HL-60 (cell line): ENCODE measurements at regions not wholly inside any gene's neighbourhood (a gene's known extent, or its start where the extent isn't known, plus 50 kb on each side); places are given as distances from the start of the nearest gene placed in this dataset.

Experiments
- DNase-seq, 2 experiments: peaks; one replicate each; pipeline ENCODE4 v3.0.0-alpha.2; 2010 to 2020; ENCODE audit warnings: low read depth in 1 of 2, low spot score in 1 of 2
- H3K27ac ChIP-seq: fragments of 250-450 bp; sonication (Bioruptor Pico); replicated peaks from 2 replicates; pipeline ENCODE4 v1.5.1; 2020; ENCODE audit warnings: mild to moderate bottlenecking, moderate library complexity
- H3K27me3 ChIP-seq: fragments of 250-450 bp; sonication (Bioruptor Pico); 2 replicates; pipeline ENCODE4 v1.5.1; 2021; ENCODE audit warnings: mild to moderate bottlenecking, moderate library complexity; ENCODE audit not compliant: insufficient read depth, poor library complexity, severe bottlenecking
- H3K4me3 ChIP-seq: replicated peaks from 2 replicates; pipeline ENCODE4 v1.5.1; 2011; ENCODE audit warnings: mild to moderate bottlenecking, control low read depth, low read length; ENCODE audit not compliant: insufficient read depth
- CTCF ChIP-seq: IDR thresholded peaks from one replicate; pipeline ENCODE4 v1.5.1; 2011; ENCODE audit warnings: low read length, control low read depth, inconsistent platforms; ENCODE audit not compliant: insufficient read depth
- GABPA ChIP-seq: IDR thresholded peaks from 2 replicates; pipeline ENCODE4 v1.6.1; 2012; ENCODE audit warnings: low read depth
- POLR2AphosphoS5 ChIP-seq: IDR thresholded peaks from 2 replicates; pipeline ENCODE4 v1.6.1; 2012; ENCODE audit warnings: low read depth
- REST ChIP-seq: IDR thresholded peaks from 2 replicates; pipeline ENCODE4 v1.6.1; 2012; ENCODE audit warnings: low read depth; ENCODE audit not compliant: insufficient replicate concordance
- SPI1 ChIP-seq: IDR thresholded peaks from 2 replicates; pipeline ENCODE4 v1.6.1; 2012; ENCODE audit warnings: low read depth, mild to moderate bottlenecking, borderline replicate concordance

- no peak for TF ChIP-seq REST
- no peak for TF ChIP-seq CTCF
- no peak for TF ChIP-seq POLR2AphosphoS5
- TF ChIP-seq SPI1: no peak
- no peak for TF ChIP-seq GABPA
- H3K4me3 ChIP-seq: no peak overlapping the region
- H3K27me3 ChIP-seq: no peaks in the 10 kb centered on the region
- no peak overlapping the region for H3K27ac ChIP-seq
- no peak for DNase-seq
These were observed 75.1 kb upstream of the SESN3 start for GRCh38 chr11:95306123-95306522.

GRCh38 chr11:95305705-95306104 lies 74.7 kb upstream of the SESN3 start:
- TF ChIP-seq POLR2AphosphoS5 (no peak), REST (no peak), GABPA (no peak), CTCF (no peak), SPI1 (no peak)
- Histone ChIP-seq H3K4me3 (no peak overlapping the region), H3K27me3 (no peaks in the 10 kb centered on the region), H3K27ac (no peak overlapping the region)
- no peak for DNase-seq

GRCh38 chr11:95304777-95305176 lies 73.8 kb upstream of the SESN3 start:
- no peak for TF ChIP-seq CTCF
- no peak for TF ChIP-seq REST
- TF ChIP-seq SPI1: no peak
- no peak for TF ChIP-seq GABPA
- no peak for TF ChIP-seq POLR2AphosphoS5
- H3K27me3 ChIP-seq: no peaks in the 10 kb centered on the region
- DNase-seq: no peak
- H3K27ac ChIP-seq: no peak overlapping the region
- H3K4me3 ChIP-seq: no peak overlapping the region
